HEK293 (cell line): ENCODE measurements at regions not wholly inside any gene's neighbourhood (a gene's known extent, or its start where the extent isn't known, plus 50 kb on each side); places are given as distances from the start of the nearest gene placed in this dataset.

Experiments used
- ZBTB8A ChIP-seq: fragments of 450-650 bp; formaldehyde crosslinking; IDR thresholded peaks from 2 replicates; pipeline ENCODE4 v1.5.1; 2016; ENCODE audit warnings: missing biosample characterization, missing genetic modification characterization
- ZNF350 ChIP-seq: fragments of 450-650 bp; formaldehyde crosslinking; IDR thresholded peaks from 2 replicates; pipeline ENCODE4 v1.5.0; 2017; ENCODE audit warnings: missing biosample characterization, mild to moderate bottlenecking, missing genetic modification characterization
- ZNF664 ChIP-seq: fragments of 450-650 bp; formaldehyde crosslinking; IDR thresholded peaks from 2 replicates; pipeline ENCODE4 v1.5.1; 2016; ENCODE audit warnings: missing biosample characterization, missing genetic modification characterization
- TF ChIP-seq, protein P1 (sequence below): fragments of 450-650 bp; formaldehyde crosslinking; IDR thresholded peaks from 2 replicates; pipeline ENCODE4 v1.5.1; 2016; ENCODE audit warnings: missing biosample characterization, missing genetic modification characterization
- TF ChIP-seq, protein P2 (sequence below): fragments of 450-650 bp; formaldehyde crosslinking; IDR thresholded peaks from 2 replicates; pipeline ENCODE4 v1.5.1; 2016; ENCODE audit warnings: missing biosample characterization, missing genetic modification characterization

DNA sequence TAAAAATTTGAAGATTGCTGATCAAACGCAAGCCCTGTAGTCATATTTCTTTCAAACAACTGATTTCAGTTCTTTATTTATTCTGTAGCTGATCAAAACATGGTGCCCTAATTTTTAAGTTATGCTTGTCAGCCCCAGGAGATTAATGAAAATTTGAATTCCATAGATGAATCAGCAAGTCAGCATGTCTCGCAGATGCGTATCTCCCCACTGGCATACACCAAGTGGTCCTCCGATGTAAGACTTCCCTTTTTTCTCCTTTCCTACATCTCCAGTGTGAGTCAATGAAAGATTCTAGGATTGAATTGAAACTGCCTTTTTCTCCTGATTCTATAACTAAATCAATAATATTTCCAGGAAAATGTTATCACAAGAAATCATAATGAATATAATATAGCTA lies 539.6 kb upstream of the NOX3 start:
- TF ChIP-seq, protein P1, sequence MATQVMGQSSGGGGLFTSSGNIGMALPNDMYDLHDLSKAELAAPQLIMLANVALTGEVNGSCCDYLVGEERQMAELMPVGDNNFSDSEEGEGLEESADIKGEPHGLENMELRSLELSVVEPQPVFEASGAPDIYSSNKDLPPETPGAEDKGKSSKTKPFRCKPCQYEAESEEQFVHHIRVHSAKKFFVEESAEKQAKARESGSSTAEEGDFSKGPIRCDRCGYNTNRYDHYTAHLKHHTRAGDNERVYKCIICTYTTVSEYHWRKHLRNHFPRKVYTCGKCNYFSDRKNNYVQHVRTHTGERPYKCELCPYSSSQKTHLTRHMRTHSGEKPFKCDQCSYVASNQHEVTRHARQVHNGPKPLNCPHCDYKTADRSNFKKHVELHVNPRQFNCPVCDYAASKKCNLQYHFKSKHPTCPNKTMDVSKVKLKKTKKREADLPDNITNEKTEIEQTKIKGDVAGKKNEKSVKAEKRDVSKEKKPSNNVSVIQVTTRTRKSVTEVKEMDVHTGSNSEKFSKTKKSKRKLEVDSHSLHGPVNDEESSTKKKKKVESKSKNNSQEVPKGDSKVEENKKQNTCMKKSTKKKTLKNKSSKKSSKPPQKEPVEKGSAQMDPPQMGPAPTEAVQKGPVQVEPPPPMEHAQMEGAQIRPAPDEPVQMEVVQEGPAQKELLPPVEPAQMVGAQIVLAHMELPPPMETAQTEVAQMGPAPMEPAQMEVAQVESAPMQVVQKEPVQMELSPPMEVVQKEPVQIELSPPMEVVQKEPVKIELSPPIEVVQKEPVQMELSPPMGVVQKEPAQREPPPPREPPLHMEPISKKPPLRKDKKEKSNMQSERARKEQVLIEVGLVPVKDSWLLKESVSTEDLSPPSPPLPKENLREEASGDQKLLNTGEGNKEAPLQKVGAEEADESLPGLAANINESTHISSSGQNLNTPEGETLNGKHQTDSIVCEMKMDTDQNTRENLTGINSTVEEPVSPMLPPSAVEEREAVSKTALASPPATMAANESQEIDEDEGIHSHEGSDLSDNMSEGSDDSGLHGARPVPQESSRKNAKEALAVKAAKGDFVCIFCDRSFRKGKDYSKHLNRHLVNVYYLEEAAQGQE (tag by site-specific recombination), result no peak
- TF ChIP-seq ZNF350 (tag by site-specific recombination) (no peak), ZNF664 (no peak), ZBTB8A (tag by site-specific recombination) (no peak)
- TF ChIP-seq, protein P2, sequence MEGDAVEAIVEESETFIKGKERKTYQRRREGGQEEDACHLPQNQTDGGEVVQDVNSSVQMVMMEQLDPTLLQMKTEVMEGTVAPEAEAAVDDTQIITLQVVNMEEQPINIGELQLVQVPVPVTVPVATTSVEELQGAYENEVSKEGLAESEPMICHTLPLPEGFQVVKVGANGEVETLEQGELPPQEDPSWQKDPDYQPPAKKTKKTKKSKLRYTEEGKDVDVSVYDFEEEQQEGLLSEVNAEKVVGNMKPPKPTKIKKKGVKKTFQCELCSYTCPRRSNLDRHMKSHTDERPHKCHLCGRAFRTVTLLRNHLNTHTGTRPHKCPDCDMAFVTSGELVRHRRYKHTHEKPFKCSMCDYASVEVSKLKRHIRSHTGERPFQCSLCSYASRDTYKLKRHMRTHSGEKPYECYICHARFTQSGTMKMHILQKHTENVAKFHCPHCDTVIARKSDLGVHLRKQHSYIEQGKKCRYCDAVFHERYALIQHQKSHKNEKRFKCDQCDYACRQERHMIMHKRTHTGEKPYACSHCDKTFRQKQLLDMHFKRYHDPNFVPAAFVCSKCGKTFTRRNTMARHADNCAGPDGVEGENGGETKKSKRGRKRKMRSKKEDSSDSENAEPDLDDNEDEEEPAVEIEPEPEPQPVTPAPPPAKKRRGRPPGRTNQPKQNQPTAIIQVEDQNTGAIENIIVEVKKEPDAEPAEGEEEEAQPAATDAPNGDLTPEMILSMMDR (tag by site-specific recombination), result no peak
